ENCODE measurements at regions not wholly inside any gene's neighbourhood (a gene's known extent, or its start where the extent isn't known, plus 50 kb on each side); places are given as distances from the start of the nearest gene placed in this dataset.

DNA sequence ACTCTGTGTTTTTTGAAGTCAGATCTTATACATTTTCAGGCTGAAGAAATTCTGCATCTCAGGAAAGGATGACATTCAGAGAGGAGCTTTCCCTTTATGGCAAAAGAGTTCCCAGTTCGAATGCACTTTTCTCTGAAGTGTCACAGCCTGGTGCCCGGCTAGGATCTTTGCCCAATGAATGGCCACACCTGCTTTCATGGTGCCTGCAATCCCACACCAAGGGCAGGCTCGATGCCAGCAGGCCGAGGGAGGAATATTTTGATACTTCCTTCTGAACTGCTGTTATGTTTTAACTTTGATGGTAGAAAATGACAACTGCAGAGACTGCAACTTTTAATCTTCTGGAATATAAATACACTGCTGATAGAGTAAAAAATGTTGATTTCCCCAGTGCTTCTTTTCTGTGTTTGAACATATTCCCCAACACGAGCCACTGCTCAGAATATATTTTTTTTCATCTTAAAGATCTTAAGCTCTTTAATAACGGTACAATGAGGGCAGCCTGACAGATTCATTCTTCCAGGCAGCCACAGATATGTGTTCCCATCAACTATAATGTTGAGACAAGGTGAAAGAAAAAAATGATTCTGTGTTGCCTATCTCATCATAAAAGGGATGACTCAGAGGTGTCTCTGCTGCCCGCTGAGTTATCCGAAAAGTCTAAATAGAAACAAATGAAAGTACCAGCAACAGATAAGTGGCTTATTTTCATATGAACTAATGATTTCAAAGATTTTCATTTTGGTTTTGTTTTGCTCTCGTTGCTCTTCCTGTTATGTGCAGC lies 848.5 kb downstream of the DCDC2C start:
- H3K4me2 ChIP-seq (ENCODE audit: low read depth, low read length, poor library complexity, severe bottlenecking) = no peak overlapping the region
- no peaks in the 10 kb centered on the region for H3K27me3 ChIP-seq (ENCODE audit: insufficient read depth, low read length, poor library complexity, severe bottlenecking)
- no peaks in the 10 kb centered on the region for H3K36me3 ChIP-seq (ENCODE audit: insufficient read depth, low read length)
- no peaks in the 10 kb centered on the region for H3K4me1 ChIP-seq (ENCODE audit: insufficient read depth, low read length, poor library complexity, severe bottlenecking)
- H3K4me3 ChIP-seq (ENCODE audit: low read length, poor library complexity, severe bottlenecking) = no peak overlapping the region
- no peaks in the 10 kb centered on the region for H4K20me1 ChIP-seq (ENCODE audit: insufficient read depth, low read length, poor library complexity, severe bottlenecking)
- H3K9me3 ChIP-seq (ENCODE audit: insufficient read depth, low read depth, low read length) = no peaks in the 10 kb centered on the region
- no peaks in the 10 kb centered on the region for H3K9me2 ChIP-seq (replicated peaks; ENCODE audit: low read depth, low read length)
- no peak for TF ChIP-seq EZH2phosphoT487 (IDR thresholded peaks at IDR 0.05; ENCODE audit: borderline replicate concordance)
- TF ChIP-seq, protein P1, sequence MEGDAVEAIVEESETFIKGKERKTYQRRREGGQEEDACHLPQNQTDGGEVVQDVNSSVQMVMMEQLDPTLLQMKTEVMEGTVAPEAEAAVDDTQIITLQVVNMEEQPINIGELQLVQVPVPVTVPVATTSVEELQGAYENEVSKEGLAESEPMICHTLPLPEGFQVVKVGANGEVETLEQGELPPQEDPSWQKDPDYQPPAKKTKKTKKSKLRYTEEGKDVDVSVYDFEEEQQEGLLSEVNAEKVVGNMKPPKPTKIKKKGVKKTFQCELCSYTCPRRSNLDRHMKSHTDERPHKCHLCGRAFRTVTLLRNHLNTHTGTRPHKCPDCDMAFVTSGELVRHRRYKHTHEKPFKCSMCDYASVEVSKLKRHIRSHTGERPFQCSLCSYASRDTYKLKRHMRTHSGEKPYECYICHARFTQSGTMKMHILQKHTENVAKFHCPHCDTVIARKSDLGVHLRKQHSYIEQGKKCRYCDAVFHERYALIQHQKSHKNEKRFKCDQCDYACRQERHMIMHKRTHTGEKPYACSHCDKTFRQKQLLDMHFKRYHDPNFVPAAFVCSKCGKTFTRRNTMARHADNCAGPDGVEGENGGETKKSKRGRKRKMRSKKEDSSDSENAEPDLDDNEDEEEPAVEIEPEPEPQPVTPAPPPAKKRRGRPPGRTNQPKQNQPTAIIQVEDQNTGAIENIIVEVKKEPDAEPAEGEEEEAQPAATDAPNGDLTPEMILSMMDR (conservative IDR thresholded peaks at IDR 0.05; ENCODE audit: low read length) = no peak
- no peaks in the 10 kb centered on the region for H3F3A ChIP-seq (ENCODE audit: low read depth)
- no peak overlapping the region for H3K9ac ChIP-seq (ENCODE audit: low read depth, low read length, poor library complexity, severe bottlenecking)
- no peak overlapping the region for H2AFZ ChIP-seq (ENCODE audit: low read length)
- no peaks in the 10 kb centered on the region for H3K79me2 ChIP-seq (ENCODE audit: insufficient read depth, low read length)

DNA sequence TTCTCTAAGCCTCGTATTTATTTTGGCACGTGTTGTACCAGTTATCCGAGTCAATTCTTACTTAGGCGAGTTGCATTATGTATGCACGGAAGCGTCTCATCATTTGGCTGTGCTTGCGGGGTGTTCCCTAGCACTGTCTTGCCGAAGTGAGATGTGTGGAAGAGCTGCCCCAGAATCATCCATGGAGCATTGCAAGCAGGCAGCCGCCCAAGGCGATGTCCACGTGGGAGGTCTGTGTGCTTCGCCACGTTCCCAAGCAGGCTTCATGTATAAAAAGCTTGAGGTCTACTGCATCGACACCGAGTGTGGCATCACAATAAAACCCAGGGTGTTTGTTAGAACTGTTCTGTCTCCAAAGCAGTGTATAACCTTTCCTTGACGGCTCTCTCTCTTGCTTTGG lies 849.9 kb downstream of the DCDC2C start:
- H3K9me2 ChIP-seq (replicated peaks; ENCODE audit: low read depth, low read length) = no peaks in the 10 kb centered on the region

DNA sequence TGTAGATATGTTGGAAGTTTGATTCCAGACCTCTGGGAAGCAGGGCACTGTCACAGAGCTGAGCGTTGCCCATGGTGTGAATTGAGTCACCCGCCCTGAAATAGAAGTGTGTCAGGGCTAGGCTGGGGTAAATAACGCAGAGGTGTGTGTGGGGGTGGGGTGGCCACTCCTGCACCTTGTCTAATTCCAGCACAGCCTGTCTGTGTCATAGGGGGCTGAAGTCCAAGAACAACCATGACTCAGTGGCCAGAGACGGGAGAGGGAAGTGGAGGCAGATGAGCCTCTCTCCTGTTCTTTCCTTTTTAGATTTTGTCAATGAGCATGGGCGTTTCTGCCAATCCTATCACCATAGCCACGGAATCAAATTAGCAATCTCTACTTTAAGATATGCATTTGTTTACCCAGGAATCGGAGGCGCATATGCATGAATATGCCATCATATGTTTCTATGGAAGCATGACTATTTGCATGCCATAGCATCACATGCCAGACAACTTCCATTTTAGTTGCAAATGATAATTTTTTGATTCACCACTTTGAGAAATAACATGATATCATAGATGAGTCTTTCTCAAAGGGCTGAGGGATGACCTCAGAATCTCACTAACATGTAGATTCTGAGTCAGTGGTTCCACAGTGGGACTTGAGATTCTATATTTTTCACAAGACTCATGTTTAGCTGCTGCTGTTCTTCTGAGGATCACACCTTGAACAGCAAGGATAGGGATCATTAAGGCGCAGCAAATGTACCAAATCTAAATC lies 852.9 kb downstream of the DCDC2C start:
- H3K9me2 ChIP-seq (replicated peaks; ENCODE audit: low read depth, low read length) = no peaks in the 10 kb centered on the region
- H3K4me1 ChIP-seq (ENCODE audit: insufficient read depth, low read length, poor library complexity, severe bottlenecking) = no peaks in the 10 kb centered on the region
- no peaks in the 10 kb centered on the region for H3K27me3 ChIP-seq (ENCODE audit: insufficient read depth, low read length, poor library complexity, severe bottlenecking)
- no peaks in the 10 kb centered on the region for H3K36me3 ChIP-seq (ENCODE audit: insufficient read depth, low read length)
- no peaks in the 10 kb centered on the region for H3F3A ChIP-seq (ENCODE audit: low read depth)
- no peak overlapping the region for H3K4me3 ChIP-seq (ENCODE audit: low read length, poor library complexity, severe bottlenecking)
- H3K79me2 ChIP-seq (ENCODE audit: insufficient read depth, low read length) = no peaks in the 10 kb centered on the region
- TF ChIP-seq, protein P1 (conservative IDR thresholded peaks at IDR 0.05; ENCODE audit: low read length) = no peak
- no peak for TF ChIP-seq EZH2phosphoT487 (IDR thresholded peaks at IDR 0.05; ENCODE audit: borderline replicate concordance)
- no peak overlapping the region for H2AFZ ChIP-seq (ENCODE audit: low read length)
- H3K9ac ChIP-seq (ENCODE audit: low read depth, low read length, poor library complexity, severe bottlenecking) = no peak overlapping the region
- no peaks in the 10 kb centered on the region for H4K20me1 ChIP-seq (ENCODE audit: insufficient read depth, low read length, poor library complexity, severe bottlenecking)
- no peak overlapping the region for H3K4me2 ChIP-seq (ENCODE audit: low read depth, low read length, poor library complexity, severe bottlenecking)
- H3K9me3 ChIP-seq (ENCODE audit: insufficient read depth, low read depth, low read length) = no peaks in the 10 kb centered on the region

More for the DNA sequence above, 849.9 kb downstream of the DCDC2C start:
- Histone ChIP-seq H3K9me3 (ENCODE audit: insufficient read depth, low read depth, low read length) (no peaks in the 10 kb centered on the region), H3K4me3 (ENCODE audit: low read length, poor library complexity, severe bottlenecking) (no peak overlapping the region), H3K27me3 (ENCODE audit: insufficient read depth, low read length, poor library complexity, severe bottlenecking) (no peaks in the 10 kb centered on the region), H3K4me1 (ENCODE audit: insufficient read depth, low read length, poor library complexity, severe bottlenecking) (no peaks in the 10 kb centered on the region), H4K20me1 (ENCODE audit: insufficient read depth, low read length, poor library complexity, severe bottlenecking) (no peaks in the 10 kb centered on the region), H3F3A (ENCODE audit: low read depth) (no peaks in the 10 kb centered on the region), H3K79me2 (ENCODE audit: insufficient read depth, low read length) (no peaks in the 10 kb centered on the region), H3K36me3 (ENCODE audit: insufficient read depth, low read length) (no peaks in the 10 kb centered on the region), H3K4me2 (ENCODE audit: low read depth, low read length, poor library complexity, severe bottlenecking) (no peak overlapping the region), H2AFZ (ENCODE audit: low read length) (no peak overlapping the region), H3K9ac (ENCODE audit: low read depth, low read length, poor library complexity, severe bottlenecking) (no peak overlapping the region)
- TF ChIP-seq, protein P1 (conservative IDR thresholded peaks at IDR 0.05; ENCODE audit: low read length) = no peak
- TF ChIP-seq EZH2phosphoT487 (IDR thresholded peaks at IDR 0.05; ENCODE audit: borderline replicate concordance) = no peak
